ENCODE measurements at regions not wholly inside any gene's neighbourhood (a gene's known extent, or its start where the extent isn't known, plus 50 kb on each side); places are given as distances from the start of the nearest gene placed in this dataset.
"Not testable (repeated sequence)": the region's sequence is repeated elsewhere in the genome, so short reads cannot be mapped to it uniquely, and the experiment has no call there.

- DNase-seq, result not testable (repeated sequence)
Measured at GRCh38 chr2:89876878-89877277, 1185.4 kb downstream of the RPIA start.

DNA sequence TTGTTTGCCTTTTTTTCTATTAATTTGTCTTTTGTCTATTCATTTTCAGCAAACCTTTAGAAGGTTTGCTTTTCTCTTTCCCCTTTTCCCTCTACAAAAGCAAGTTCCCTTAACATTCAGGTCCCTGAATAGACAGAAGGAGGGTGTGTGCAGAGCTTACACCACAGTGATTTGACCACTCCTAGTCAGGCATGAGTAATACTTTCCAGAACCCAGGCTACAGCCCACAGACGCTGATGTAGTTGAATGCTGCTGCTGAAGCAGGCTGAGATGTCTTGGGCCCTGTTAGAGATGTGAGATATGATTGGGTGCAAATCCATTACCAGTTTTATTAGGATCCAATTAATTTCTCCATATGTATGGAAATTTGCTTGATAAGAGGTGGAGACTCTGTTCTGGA is 1191.4 kb downstream of the RPIA start:
- not testable (repeated sequence) for DNase-seq

- not testable (repeated sequence) for DNase-seq
Measured at GRCh38 chr2:89883624-89884023, 1192.2 kb downstream of the RPIA start.

DNA sequence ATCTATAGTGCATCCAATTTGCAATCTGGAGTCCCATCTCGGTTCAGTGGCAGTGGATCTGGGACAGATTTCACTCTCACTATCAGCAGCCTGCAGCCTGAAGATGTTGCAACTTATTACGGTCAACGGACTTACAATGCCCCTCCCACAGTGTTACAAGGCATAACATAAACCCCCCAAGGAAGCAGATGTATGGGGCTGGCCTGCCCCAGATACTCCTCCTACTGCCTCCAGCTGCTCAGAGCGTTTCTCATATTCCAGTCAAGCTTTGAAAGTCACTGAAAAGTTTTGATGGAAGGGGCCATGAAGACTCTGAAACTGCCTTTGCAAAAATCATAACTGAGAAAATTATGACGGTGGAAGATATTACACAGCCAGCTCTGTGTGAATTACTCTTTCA is 1193.6 kb downstream of the RPIA start:
- DNase-seq, result not testable (repeated sequence)

DNA sequence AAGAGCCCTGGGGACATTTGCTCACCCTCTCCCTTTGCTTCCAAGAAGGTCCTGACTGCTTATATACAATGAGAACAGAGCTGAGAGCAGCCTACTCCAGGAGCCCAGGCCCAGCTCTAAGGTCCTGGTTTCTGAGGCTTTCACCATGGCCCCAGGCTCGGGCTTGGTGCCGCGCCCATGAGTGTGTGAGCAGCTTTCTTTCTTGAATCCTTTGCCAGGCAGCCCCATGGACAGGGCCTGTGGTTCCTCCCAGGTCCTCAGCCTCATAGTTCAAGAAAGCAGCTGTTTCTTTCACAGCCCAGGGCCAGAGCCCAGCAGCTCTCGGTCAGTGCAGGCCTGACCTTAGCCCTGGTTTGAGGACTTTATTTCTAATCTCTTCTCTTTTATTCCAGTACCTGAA is 1197.2 kb downstream of the RPIA start:
- not testable (repeated sequence) for DNase-seq

DNA sequence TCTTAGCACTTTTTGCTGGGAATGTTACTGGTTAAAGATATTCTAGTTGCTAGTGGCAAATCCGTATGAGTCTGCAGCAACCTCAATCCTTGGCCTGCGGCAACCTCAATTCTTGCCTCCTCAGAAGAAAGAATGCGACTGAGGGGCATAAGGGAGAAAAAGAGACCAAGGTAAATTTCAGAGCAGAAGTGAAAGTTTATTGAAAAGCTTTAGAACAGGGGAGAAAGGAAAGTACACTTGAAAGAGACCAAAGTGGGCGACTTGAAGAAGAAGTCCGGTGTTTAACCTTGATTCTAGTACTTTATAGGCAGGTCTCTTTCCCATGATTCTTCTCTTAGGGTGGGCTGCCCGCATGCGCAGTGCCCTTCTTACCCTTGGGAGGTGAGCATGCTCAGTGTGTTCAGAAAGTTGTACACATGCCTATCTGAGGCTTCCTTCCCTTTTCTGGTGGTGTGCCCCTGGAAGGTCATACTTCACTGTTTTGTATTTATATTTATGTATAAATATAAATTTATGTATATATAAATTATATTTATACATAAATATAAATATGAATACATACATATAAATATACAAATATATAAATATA is 1198.8 kb downstream of the RPIA start:
- DNase-seq, result not testable (repeated sequence)

GRCh38 chr2:89894988-89895387 is 1203.5 kb downstream of the RPIA start:
- DNase-seq, result not testable (repeated sequence)

- DNase-seq, result not testable (repeated sequence)
Measured at GRCh38 chr2:89895629-89896028, 1204.2 kb downstream of the RPIA start.

GRCh38 chr2:89927018-89927417 is 1235.5 kb downstream of the RPIA start:
- not testable (repeated sequence) for DNase-seq

GRCh38 chr2:89935436-89935835 is 1244.0 kb downstream of the RPIA start:
- DNase-seq, result not testable (repeated sequence)

DNA sequence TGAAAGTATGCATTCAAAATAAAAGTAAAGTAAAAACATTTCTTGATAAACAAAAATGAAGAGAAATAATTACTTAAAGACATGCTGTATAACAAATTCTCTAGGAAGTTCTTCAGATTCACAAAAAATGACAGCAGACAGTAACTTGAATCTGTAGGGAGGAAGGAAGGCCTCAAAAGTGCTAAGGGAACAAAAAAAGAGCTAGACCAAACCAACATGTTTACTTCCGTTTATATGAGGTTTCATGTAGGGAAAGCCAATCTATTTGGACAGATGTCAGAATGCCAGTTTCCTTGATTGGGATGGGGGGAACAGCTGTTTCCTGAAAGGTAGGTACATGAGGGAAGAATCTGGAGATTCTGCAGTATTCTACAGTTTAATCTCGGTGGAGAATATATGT is 1244.5 kb downstream of the RPIA start:
- not testable (repeated sequence) for DNase-seq

DNA sequence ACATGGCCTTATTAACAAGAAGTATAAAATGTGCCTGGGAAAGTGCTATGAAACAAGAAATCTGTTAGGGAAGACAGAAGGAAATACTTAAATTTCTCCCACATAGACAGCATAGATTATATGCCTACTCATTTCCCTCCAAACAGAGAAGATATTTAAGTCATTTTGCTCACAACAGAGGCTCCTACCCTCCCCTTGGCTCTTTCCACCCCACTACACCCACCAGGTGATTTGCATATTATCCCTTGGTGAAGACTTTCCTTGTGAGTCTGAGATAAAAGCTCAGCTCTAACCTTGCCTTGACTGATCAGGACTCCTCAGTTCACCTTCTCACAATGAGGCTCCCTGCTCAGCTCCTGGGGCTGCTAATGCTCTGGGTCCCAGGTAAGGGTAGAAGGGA is 1245.1 kb downstream of the RPIA start:
- not testable (repeated sequence) for DNase-seq

DNA sequence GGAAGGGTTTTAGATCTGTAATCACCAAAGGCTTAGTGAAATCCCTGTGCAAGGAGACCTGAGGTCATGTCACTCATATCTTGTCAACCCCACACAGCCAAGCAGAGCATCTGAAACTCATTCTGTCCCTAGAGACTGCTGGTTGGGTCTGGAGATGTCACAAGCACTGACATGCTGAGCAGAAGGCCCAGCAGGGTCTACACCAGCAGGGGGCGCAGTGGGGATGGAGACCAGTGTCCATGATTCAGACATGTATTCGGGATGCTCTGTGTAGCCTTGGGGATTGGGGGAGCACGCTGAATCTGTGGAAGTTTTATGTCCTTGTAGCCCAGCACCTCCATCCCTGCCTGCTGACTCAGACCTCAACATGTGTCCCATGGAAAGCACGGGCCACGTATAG is 1247.3 kb downstream of the RPIA start:
- not testable (repeated sequence) for DNase-seq

- DNase-seq, result not testable (repeated sequence)
Measured at GRCh38 chr2:89944267-89944666, 1252.8 kb downstream of the RPIA start.

DNA sequence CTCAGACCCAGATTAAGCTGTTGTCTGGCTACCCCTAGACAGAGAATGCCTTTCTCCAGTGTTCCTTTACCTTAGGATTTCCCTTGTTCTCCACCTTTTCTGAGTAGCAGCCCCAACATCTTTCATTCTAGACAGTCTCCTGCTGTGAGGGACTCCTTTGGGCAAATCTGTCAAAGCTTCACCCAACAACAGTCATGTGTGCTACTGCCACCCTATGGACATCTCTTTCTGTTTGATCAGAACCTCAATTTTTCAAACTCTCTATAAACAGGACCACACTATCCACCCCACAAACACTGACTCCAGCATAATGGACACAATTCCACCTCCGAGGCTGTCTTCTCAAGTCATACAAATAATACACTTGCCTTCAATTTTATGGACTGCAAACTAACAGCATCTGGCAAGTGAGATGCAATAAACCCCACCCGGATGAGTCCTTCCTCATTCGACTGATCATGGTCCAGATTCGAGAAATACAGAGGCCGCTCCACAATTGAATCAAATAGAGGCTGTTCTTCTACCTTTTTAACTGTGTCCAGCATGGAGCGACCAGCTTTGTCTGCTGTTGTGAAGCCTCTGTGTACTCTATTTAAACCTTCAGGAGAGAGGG is 1253.6 kb downstream of the RPIA start:
- not testable (repeated sequence) for DNase-seq

GRCh38 chr2:89947208-89947815 is 1255.8 kb downstream of the RPIA start:
- not testable (repeated sequence) for DNase-seq

- DNase-seq, result not testable (repeated sequence)
Measured at GRCh38 chr2:89948102-89948501, 1256.6 kb downstream of the RPIA start.

GRCh38 chr2:89950807-89951206 is 1259.3 kb downstream of the RPIA start:
- not testable (repeated sequence) for DNase-seq

DNA sequence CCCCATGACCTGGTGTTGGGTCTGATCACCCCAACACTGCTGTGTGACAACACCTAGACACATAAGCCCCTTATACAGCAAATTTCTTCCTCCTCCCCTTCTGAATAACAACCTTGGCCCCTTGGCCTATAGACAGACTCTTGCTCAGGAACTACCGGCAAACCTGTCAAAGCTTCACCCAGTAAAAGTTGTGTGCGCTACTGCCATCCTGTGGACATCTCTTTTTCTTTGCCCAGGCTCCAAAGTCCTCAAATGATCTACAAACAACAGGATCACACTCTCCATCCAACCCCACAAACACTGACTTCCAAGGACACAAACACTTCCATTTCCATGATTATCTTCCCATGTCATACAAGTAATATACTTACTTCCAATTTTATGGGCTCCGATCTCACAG is 1265.8 kb downstream of the RPIA start:
- not testable (repeated sequence) for DNase-seq

GRCh38 chr2:89959729-89960378 is 1268.4 kb downstream of the RPIA start:
- DNase-seq, result not testable (repeated sequence)

DNA sequence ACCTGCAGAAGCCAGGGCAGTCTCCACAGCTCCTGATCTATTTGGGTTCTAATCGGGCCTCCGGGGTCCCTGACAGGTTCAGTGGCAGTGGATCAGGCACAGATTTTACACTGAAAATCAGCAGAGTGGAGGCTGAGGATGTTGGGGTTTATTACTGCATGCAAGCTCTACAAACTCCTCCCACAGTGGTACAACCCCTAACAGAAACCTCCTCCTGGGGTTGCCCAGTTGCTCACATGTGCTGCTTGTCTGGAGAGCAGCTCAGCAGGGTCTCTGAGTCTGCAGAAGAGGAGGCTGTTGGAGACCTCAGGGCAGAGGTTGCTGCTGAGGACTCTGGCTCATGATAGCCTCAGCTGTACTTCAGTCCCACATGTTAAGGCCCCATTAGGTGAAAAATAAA is 1269.1 kb downstream of the RPIA start:
- DNase-seq, result not testable (repeated sequence)

DNA sequence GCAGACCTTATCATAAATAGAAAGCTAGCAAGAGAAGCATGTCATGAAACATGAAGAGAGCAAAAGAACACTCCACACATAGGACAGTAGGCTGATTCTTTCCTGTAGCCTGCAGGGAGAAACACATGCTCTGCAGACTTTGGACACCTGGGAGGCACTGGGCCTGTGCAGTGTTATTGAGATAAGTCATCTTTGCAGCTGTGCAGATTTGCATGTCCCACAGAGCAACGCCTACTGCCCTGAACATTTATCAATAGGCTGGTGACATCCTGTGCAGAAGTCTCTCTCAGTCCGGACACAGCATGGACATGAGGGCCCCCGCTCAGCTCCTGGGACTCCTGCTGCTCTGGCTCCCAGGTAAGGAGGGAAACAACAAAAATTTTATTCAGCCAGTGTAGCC is 1277.1 kb downstream of the RPIA start:
- DNase-seq, result not testable (repeated sequence)

DNA sequence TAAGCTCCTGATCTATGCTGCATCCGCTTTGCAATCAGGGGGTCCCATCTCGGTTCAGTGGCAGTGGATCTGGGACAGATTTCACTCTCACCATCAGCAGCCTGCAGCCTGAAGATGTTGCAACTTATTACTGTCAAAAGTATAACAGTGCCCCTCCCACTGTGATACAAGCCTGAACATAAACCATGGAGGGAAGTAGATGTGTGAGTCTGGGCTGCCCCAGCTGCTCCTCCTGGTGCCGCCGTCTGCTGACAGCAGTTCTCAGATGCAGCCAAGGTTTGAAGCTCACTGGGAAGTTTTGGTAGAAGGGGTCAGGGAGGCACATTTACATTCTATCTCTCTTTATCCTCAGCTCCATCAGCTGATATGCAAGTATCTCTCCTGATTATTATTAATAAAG is 1277.7 kb downstream of the RPIA start:
- DNase-seq, result not testable (repeated sequence)

- DNase-seq, result not testable (repeated sequence)
Measured at GRCh38 chr2:89973849-89974248, 1282.4 kb downstream of the RPIA start.
